ENCODE measurements at regions not wholly inside any gene's neighbourhood (a gene's known extent, or its start where the extent isn't known, plus 50 kb on each side); places are given as distances from the start of the nearest gene placed in this dataset.

DNA sequence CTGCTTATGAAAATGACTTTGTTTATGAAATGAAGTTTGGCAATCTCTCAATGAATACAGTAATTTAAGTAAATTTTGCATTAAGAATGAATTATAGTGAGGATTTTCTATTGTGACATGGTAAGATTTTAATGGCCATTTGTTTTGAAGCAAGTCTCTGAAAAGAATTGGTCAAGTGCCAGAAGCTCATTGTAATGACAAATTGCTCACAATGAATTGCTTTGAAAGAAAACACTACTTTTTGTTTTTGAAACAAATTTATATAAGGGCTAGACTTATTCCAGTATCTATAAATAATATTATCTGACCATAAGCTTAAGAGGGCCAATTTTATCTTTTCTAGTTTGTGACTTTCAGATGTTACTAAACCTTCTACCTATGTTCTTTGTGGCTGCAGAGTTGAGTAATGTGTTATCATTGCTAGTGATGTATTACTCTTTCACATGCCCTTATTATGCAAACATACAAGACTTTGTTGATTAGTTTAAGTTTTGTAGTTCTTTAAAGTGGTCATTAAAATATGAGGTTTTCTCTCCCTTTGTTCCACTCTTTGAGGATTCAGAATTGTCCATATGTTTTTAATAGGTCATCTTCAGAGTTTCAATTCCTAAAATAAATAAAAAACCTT is 93.0 kb upstream of the ZNF608 start:
- no peak for DNase-seq (ENCODE audit: low read depth in 2 of 3, low spot score in 2 of 3)

DNA sequence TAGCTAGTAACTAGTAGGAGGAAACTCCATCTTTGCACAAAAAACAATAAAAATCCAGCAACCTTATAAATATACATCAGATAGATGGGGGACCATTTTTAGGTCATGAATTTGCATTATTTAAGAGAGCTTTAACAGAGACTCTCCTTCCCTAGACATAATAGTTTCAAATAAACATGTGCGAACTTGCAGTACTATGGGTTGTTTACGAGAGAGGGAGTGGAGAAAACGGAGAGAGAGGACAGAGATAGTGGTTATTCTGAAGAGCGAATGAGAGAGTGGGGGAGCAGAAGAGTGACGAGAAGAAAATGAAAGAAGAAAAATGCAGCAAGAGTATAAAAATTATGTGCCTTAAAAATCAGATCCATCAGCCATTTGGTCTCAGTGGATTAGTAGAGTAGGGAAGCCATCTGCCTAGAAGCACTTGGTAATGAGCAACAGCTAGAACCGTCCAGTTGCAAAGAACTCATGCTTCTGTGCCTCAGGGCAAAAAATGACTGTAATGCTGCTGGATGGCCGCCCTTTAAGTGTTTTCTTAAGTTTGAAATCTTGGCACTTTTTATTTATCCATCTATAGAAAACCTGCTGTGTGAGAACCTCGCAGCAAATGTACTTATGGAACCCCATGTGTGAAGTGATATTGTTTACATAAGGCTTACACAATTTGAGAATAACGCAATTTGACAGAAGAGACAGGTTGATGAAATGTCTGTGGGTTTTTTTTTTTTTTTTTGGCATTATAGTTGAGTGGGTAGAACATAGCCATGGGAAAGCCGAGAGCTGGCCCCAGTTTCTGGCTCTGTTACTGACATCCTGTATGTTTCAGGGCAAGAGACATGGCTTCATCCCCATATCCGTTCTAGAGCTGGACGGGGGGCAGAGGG is 95.6 kb upstream of the ZNF608 start:
- DNase-seq (ENCODE audit: low read depth in 2 of 3, low spot score in 2 of 3) = no peak

DNA sequence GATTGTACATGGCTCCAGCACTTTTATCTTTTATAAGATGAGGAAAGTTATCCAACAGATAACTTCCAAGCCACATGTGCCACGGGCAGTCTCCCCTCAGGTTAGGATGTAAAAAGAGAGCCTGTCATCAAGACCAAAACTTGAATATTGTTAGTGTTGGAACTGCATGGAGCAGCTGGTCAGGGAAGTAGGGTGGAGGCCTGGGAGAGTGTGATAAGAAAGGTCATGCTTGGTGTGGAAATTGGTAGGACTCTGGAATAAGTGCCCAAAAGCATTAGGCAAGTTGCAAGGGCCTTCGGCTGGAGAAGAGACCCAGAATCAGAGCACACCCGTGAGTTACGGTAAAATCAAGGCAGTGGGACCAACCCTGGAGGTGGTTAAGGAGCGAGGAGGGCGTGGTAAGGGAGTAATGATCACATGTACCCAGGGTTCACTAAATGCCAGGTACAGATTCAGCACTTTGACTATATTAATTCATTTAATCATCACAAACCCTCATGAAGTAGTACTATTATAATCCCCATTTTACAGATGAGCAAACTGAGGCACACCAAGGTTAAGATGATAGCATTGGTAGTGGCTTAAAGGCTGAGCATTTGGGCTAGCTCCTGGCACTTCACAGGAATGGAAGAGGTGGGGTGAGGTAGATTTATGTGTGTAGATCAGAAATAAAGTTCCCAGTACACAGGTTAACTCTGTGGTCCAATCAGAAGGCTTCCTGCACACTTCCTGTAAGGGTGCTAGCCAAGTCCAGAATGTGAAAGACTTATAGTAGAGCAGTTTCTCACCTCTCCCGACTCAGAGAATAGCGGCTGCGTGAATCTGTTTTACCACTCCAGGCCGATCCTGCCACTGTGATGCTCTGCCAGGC is 96.5 kb upstream of the ZNF608 start:
- no peak for DNase-seq (ENCODE audit: low read depth in 2 of 3, low spot score in 2 of 3)

DNA sequence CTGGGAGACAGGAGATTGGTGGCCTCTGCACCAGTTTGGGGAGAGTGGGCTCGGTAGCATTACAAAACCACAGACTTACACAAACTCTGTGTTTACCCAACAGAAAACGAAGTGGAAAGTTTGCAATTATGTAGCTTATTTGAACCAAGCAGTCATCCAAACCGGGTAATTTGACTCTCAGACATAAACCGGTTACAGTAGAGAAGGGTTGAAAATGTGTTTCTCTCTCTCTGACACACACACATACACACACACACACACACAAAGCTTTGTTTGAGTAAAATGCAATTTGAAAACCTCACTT is 97.1 kb upstream of the ZNF608 start:
- DNase-seq (ENCODE audit: low read depth in 2 of 3, low spot score in 2 of 3) = no peak

DNA sequence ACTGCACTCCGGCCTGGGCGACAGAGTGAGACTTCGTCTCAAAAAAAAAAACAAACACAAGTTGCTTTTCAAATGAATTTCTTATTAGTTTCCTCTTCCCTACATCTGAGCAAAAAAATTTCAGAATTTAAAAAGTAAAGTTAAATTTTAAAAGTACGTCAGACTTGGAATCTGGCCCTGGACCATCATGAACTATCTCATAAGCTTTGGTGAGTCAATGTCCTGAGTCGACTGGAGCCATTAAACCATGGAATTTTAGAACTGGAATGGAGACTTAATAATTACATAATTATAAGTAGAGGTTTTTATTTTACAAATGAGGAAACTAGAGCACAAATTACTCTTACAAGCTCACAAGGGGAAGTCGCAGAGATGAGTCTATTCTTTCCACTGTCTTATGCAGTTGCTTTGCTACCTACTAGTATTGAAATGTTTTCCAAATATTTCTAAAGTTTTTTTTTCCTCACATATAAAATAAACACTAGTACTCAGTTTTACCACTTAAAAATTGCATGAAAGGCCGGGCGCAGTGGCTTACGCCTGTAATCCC is 98.0 kb upstream of the ZNF608 start:
- DNase-seq (ENCODE audit: low read depth in 2 of 3, low spot score in 2 of 3) = no peak

DNA sequence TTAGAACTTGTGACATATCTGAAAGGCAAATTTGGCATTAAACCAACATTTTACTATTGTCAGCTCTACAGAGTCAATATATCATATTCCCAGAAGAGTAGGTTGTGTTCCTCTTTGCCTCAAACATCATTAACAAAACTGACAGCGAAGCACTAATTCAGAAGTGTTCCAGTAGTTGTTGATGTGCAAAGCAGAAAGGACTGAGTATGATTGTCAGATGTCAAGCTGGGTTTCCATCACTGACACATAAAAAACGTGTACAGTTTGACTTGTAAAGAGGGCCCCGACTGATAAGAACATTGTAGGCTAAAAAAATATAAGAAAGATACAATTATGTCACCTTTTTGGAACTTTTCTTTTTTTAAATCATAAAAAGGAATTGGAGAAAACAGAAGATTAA is 101.5 kb upstream of the ZNF608 start:
- DNase-seq (ENCODE audit: low read depth in 2 of 3, low spot score in 2 of 3) = no peak

DNA sequence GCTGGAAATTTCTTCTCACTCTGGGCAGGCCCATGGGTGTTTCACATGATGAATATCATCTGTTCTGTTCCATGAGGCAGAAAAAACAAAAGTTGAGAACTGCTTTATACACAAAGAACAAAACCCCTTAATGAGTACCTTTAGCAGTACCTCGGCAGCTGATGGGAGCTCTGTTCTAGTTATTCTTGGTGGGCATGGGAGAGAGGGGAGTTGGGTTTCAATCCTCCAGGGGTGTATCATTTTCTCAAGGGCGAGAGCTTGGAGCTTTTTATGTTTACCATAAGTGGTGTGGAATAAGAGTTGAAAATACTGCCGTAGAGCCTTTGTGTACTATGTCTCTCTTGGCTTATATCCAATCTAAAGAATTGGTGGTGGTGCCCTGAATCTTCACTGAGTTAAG is 103.3 kb upstream of the ZNF608 start:
- DNase-seq (ENCODE audit: low read depth in 2 of 3, low spot score in 2 of 3) = no peak

DNA sequence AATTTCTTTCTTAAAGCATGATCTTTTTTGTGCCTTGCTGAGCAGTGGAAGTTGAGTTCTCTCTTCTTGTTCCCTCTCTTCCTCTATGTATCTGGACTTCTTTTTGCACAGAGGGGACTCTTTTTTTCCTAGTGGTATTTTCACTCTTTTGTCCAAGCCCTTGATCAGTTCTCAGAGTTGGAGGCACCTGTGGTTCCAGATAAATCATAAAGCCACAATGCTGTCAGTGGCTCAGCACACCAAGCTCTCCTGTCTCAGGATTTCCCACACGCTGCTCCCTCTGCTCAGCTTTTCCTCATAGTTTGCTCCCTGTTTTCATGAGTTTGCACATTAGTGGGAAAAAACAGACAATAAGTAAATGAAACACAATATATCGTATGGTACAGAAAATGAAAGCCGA is 110.3 kb upstream of the ZNF608 start:
- no peak for DNase-seq (ENCODE audit: low read depth in 2 of 3, low spot score in 2 of 3)

DNA sequence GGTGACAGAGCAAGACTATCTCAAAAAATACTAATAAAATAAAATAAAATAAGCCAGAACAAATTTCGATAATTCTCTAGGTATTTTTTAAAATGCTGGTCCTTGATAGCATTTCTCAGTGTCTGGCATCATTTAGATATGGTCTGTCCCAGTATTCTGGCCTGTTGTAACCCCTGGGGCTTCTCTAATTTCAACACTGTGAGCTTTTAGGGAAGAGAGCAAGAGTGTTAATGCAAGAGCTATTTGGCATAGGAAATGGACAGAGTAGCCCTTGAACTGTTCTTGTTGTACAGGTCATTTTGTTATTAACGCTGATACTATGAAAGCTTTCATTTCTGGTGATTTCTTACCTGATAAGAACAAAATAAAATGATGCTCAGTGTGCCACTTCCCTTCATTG is 112.2 kb upstream of the ZNF608 start:
- no peak for DNase-seq (ENCODE audit: low read depth in 2 of 3, low spot score in 2 of 3)

DNA sequence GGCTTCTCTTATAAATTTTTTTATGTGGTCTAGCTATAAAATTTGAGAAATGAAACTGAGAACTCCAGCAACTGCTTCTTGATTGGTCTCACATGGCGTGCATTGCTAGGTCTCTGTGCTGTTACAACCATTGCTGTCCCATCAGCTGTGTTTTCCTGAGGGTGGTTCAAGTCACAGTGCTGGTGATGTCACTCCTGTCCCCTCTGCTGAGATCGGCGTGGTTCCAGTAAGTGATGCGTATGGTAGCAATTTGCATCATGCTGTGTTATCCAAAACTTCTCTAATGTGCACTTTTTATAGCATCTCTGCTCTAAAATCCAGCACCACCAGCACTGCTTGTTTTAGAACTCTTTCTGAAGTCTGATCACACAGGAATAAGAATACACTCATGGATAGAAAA is 112.6 kb upstream of the ZNF608 start:
- DNase-seq (ENCODE audit: low read depth in 2 of 3, low spot score in 2 of 3) = no peak

DNA sequence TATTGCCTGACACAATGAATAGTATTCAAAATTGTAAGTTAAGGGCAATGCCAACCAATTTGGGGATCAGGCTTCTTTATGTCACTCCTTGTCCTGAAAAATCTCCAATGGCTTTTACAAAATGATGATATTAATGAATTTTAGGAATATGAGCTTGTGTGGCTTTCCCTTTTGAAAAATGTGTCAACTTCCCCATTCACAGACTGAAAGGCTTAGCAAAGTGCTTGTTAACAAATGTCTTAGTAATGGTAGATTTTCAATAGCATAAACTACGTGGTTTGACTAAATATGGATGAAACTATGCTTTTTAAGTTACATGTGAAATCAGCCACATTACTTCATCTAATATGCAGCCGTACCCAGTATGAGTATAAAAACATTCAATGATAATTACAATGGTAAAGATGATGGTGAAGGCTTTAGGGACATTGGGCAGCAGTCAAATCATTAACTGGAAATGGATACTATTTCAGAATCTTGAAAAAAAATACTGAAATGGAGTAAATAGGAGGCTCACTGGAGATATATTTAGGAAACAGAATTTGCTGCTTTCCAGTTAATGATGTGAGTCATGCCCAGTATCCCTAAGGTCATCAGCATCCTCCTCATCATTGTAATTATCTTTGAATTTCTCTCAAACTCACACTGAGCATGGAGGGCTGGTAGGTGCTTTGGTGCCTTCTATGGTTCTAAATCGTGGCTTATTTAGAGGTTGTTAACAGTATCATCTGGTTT is 113.3 kb upstream of the ZNF608 start:
- DNase-seq (ENCODE audit: low read depth in 2 of 3, low spot score in 2 of 3) = no peak

DNA sequence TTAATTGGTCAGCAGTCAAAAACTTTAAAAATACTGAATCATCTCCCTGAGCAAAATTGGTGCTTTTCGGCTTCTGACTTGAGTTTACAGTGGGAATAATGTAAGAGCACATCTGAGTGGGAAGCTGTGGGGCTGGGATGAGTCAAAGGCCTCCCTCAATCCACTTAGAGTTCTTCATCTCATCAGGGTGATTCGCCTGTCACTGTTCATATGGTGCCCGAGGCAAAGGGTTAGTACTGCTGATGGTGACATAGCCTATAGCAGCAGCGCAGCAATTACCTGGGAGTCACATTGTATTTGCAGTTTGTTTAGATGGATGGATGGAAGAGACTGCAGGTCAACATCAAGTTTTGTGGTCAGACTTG is 113.8 kb upstream of the ZNF608 start:
- no peak for DNase-seq (ENCODE audit: low read depth in 2 of 3, low spot score in 2 of 3)

DNA sequence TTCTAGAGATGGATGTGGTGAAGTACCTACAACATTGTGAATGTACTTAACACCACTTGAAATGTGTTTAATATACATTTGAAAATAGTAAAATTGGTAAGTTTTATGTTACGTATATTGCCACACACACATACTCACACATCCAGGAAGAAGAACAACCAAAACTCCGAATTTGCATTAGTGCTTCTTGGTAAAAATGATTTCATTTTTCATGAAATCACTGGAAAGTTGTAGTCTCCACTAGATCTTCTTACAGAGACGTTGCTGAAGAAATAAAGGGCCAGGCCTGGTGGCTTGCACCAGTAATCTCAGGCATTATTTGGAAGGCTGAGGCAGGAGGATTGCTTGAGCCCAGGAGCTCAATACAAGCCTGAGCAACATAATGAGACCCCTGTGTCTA is 118.6 kb upstream of the ZNF608 start:
- no peak for DNase-seq (ENCODE audit: low read depth in 2 of 3, low spot score in 2 of 3)

DNA sequence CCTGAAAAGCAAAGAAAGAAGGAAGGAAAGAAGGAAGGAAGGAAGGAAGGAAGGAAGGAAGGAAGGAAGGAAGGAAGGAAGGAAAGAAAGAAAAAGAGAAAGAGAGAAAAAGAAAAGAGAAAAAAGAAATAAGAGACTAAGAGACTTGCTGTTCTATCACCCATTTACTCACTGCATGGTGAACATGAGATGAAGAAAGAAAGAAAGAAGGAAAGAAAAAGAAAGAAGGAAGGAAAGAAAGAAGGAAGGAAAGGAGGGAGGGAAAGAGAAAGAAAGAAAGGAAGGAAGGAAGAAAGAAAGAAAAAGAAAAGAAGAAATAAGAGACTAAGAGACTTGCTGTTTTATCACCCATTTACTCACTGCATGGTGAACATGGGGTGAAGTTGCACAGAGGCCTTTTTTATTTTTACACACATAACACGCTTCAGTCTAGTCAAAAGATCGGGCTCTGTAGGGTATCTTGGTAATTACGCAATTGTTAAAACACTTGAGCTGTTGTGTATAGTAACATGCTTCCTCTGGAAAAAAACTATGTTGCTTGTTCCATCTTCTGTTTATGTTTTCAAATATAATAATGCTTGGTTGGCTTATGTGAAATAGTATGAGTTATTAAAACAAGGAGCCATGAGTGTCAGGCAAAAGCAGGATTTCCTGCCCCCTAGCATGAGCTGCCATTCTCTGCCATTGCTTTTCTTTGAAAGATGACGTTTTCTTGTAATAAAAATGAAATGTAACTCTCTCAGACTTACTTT is 119.3 kb upstream of the ZNF608 start:
- DNase-seq (ENCODE audit: low read depth in 2 of 3, low spot score in 2 of 3) = no peak

DNA sequence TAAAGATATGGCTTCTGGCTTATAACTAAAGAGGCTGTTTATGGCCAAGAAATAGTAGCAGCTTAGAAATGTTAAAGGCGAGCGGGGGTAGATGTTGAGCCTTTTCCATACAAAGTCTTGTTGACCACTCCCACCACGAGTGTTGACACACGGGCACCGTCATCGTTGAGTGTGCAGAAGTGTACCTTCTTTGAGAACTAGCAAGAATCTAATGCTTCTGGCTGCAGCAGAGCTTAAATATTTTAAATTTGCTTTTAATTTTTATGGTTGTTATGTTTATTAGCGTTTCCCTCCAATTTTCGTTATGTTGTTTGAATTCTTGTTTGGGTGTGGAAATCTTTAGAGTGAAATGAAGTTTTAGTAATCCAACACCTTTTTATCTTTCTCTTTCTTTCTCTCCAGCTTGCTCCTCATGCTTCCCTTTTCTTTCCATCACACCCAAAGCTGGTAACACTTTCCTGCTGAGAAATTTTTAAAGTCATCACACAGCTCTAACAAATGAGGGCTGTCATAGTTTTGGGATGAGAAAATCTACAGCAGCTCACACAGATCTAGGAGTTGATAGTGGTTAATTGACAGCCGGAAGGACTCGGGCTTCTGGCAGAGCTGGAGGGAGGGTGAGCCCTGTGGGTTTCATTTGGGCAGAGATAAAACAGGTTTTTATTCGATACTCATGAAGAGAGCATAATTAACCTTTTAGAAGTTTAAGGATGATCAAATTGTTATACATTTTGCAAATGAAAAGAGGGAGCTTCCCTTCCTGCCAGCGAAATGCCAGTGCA is 120.1 kb upstream of the ZNF608 start:
- DNase-seq (ENCODE audit: low read depth in 2 of 3, low spot score in 2 of 3) = no peak

DNA sequence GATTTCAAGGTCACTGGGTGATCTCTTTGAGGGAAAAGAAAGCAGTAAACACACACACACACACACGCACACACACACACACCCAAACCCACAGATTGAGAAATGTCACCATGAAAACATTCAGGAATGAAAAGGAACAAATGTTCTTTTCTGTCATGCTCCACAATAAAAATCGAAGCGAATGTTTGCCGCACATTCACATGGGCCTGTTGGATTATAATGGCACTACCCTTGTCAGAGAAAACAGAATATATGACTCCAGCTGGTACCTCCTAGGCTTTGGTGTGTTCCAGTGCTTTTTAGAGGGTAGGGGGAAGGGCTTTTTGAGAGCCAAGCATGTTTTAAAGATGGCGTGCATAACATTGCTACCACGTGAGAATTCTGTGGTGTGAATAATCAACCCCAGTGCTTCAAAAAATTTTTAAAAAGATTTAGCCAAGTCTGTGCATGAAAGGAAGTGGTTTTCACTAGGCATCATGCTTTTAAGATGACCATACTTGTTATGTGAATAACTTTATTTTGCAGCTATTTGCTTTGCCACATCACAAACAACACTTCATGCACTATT is 120.8 kb upstream of the ZNF608 start:
- DNase-seq (ENCODE audit: low read depth in 2 of 3, low spot score in 2 of 3) = no peak

DNA sequence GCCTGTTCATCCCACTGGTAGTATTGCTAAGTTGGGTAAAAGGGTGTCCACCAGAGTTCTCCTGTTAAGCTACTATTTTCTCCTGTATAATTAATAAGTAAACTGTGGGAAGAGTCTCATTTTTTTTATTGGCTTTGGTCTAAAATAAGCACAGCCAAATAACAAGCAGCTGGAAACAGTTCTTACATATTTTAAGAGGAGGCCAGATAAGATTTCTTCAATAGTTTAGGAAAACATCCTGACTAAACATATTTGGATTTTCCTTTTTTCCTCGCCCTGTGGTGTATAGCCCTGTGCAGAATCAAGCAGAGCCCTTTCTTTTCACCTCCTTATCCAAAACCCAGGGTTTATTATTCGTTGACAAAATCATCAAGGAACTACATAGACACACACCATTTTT is 122.2 kb upstream of the ZNF608 start:
- no peak for DNase-seq (ENCODE audit: low read depth in 2 of 3, low spot score in 2 of 3)

DNA sequence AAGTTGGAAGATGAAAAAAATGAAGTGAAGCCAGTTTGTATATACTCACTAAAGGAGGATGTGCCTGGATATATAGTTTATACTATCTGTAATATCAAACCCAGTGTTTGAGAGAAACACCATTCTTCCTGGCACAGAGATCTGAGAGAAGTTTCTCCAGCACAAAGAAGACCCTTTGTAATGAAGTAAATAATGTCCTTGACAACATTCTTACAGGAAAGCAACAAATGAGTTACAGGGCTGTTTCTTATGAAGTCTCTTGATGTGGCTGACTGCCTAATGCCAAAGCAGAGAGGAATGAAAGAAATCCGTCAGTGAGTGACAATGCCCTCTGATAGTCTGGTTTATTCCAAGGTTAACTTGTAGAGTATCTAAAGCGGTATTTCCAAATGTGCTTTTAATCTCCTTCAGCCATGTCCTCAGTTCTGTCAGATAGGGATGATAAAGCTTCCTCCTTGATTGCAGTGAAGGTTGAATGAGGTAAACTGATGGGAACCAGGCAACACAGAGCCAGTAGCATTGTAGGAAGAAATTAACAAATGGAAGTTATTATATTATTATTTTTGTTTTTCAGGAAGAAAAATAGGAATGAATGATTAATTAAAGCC is 123.1 kb upstream of the ZNF608 start:
- no peak for DNase-seq (ENCODE audit: low read depth in 2 of 3, low spot score in 2 of 3)

DNA sequence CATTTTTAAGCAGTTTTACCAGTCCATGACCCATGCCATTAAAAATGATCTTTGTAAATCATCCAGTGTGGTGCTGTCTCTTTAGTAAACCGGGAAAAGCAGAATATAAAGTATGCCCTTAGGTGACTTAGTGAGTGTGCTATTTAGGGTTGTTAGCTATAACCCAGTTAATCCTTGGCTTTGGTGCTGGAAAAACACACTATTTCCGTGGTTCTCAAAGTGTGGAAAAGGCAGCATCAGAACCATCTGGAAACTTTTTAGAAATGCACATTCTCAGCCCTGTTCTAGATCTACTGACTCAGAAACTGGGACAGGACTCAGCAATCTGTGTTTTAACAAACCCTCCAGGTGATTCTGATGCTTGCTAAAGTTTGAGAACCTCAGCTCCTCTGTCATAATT is 123.6 kb upstream of the ZNF608 start:
- DNase-seq (ENCODE audit: low read depth in 2 of 3, low spot score in 2 of 3) = no peak
